Stomach (tissue), 8 donors: ENCODE measurements at regions not wholly inside any gene's neighbourhood (a gene's known extent, or its start where the extent isn't known, plus 50 kb on each side); places are given as distances from the start of the nearest gene placed in this dataset.

ENCODE experiments used
- DNase-seq, 2 donors: peaks; one replicate each; pipeline versions ENCODE4 v3.0.0 to v3.0.0-alpha.2; 2013 to 2019
- H3K27ac ChIP-seq, 5 donors: fragments of 200-600 bp in 4 of 5; sonication (generic) in 4 of 5; one replicate each; pipeline ENCODE4 v1.5.1; 2013 to 2019; ENCODE audit warnings: mild to moderate bottlenecking in 1 of 5, moderate library complexity in 1 of 5
- H3K27me3 ChIP-seq, 3 donors: fragments of 200-600 bp; sonication (generic); one replicate each; pipeline ENCODE4 v1.5.1; 2017 to 2019; ENCODE audit warnings: mixed run types in 1 of 3
- H3K36me3 ChIP-seq, 4 donors: fragments of 200-600 bp; sonication (generic); 1 replicate in 3 of 4; 2 replicates in 1 of 4; pipeline ENCODE4 v1.5.1; 2016 to 2019
- H3K4me1 ChIP-seq, 4 donors: fragments of 200-600 bp; sonication (generic); one replicate each; pipeline ENCODE4 v1.5.1; 2016 to 2019
- H3K4me3 ChIP-seq, 4 donors: fragments of 200-600 bp; sonication (generic) in 3 of 4; one replicate each; pipeline ENCODE4 v1.5.1; 2016 to 2019; ENCODE audit warnings: mild to moderate bottlenecking in 1 of 4
- H3K9me3 ChIP-seq, 4 donors: fragments of 200-600 bp; sonication (generic); one replicate each; pipeline ENCODE4 v1.5.1; 2016 to 2019
- CTCF ChIP-seq, 7 experiments: fragments of 450-650 bp in 4 of 7; fragments of 200-600 bp in 3 of 7; sonication (generic) in 3 of 7; IDR thresholded peaks; one replicate each; pipeline ENCODE4 v1.5.1; 2016 to 2019; ENCODE audit warnings: antibody characterized with exemption in 7 of 7, control low read depth in 2 of 7, mild to moderate bottlenecking in 1 of 7
- EP300 ChIP-seq: sonication (generic); formaldehyde crosslinking; IDR thresholded peaks from one replicate; pipeline ENCODE4 v1.6.1; 2017; ENCODE audit warnings: antibody characterized with exemption
- POLR2A ChIP-seq, 4 donors: fragments of 450-650 bp; IDR thresholded peaks; one replicate each; pipeline ENCODE4 v1.6.1; 2016; ENCODE audit warnings: antibody characterized with exemption in 4 of 4, control low read depth in 2 of 4, mild to moderate bottlenecking in 1 of 4, moderate library complexity in 1 of 4
- POLR2AphosphoS5 ChIP-seq, 3 donors: sonication (generic); formaldehyde crosslinking; IDR thresholded peaks; one replicate each; pipeline ENCODE4 v1.6.1; 2016; ENCODE audit warnings: antibody characterized with exemption in 3 of 3
- WGBS, 5 donors: extraction: QIAGEN DNeasy Blood & Tissue Kit in 3 of 5; methylation state at CpG; one replicate each; pipeline versions ENCODE4 v1.1.5 to v1.1.7; 2013 to 2018; 5-methylcytosine and 5-hydroxymethylcytosine counted together
- intact Hi-C: fragments of 100-400 bp; cut with DNase I; formaldehyde crosslinking; loops from one replicate; pipeline ENCODE4 v1.15.1; 2023; ENCODE audit warnings: low total_unique reads
- donor health status: healthy with polysubstance abuse.
- donor health status: Bipolar disorder and iron deficiency.
- donor health status: healthy.

- Histone ChIP-seq H3K9me3 (peaks cover 6 to 51% (median 44%) of the 10 kb centered on the region in 4 donors), H3K4me1 (no peaks in the 10 kb centered on the region), H3K27ac (no peak overlapping the region), H3K36me3 (no peaks in the 10 kb centered on the region), H3K4me3 (no peak overlapping the region), H3K27me3 (no peaks in the 10 kb centered on the region)
- no peak for DNase-seq
- TF ChIP-seq EP300 (no peak), POLR2AphosphoS5 (IDR thresholded peaks at IDR 0.05) (no peak), POLR2A (IDR thresholded peaks at IDR 0.05) (no peak), CTCF (IDR thresholded peaks at IDR 0.05) (no peak)
- 85 to 90% (median 86%) methylated on average over 5 of the region's 5 CpGs for WGBS, 5 donors
- intact Hi-C loops: no loop called here
These were observed 974.2 kb upstream of the CDH9 start for GRCh38 chr5:28012538-28012937.

- H3K9me3 ChIP-seq: peaks cover 6 to 40% (median 30%) of the 10 kb centered on the region in 4 donors
- H3K4me3 ChIP-seq: no peak overlapping the region
- H3K36me3 ChIP-seq: no peaks in the 10 kb centered on the region
- H3K27ac ChIP-seq: no peak overlapping the region
- no peaks in the 10 kb centered on the region for H3K4me1 ChIP-seq
- no peaks in the 10 kb centered on the region for H3K27me3 ChIP-seq
- DNase-seq: no peak
- WGBS, 5 donors: 53 to 61% (median 58%) methylated on average over 2 of the region's 2 CpGs
- intact Hi-C loops: no loop called here
- TF ChIP-seq CTCF (IDR thresholded peaks at IDR 0.05) (no peak), POLR2A (IDR thresholded peaks at IDR 0.05) (no peak), POLR2AphosphoS5 (IDR thresholded peaks at IDR 0.05) (no peak)
These were observed 971.2 kb upstream of the CDH9 start for GRCh38 chr5:28009576-28009975.

- no peak for DNase-seq
- intact Hi-C loops: no loop called here
- Histone ChIP-seq H3K27me3 (no peaks in the 10 kb centered on the region), H3K9me3 (peaks cover 0 to 5% (median under 1%) of the 10 kb centered on the region in 4 donors), H3K36me3 (no peaks in the 10 kb centered on the region), H3K27ac (no peak overlapping the region), H3K4me3 (no peak overlapping the region), H3K4me1 (no peaks in the 10 kb centered on the region)
- 0 to 75% (median 0%) methylated on average over 1 of the region's 1 CpG for WGBS, 5 donors
- TF ChIP-seq POLR2AphosphoS5 (IDR thresholded peaks at IDR 0.05): no peak
- TF ChIP-seq POLR2A (IDR thresholded peaks at IDR 0.05): no peak
- TF ChIP-seq EP300: no peak
- no peak for TF ChIP-seq CTCF (IDR thresholded peaks at IDR 0.05)
These were observed 958.3 kb upstream of the CDH9 start for GRCh38 chr5:27996665-27997064.

- no peak for TF ChIP-seq POLR2AphosphoS5 (IDR thresholded peaks at IDR 0.05)
- H3K27me3 ChIP-seq: no peaks in the 10 kb centered on the region
- no peaks in the 10 kb centered on the region for H3K9me3 ChIP-seq
- H3K4me1 ChIP-seq: no peaks in the 10 kb centered on the region
- DNase-seq: no peak
- no peak overlapping the region for H3K4me3 ChIP-seq
- WGBS, 5 donors: 76 to 85% (median 82%) methylated on average over 5 of the region's 5 CpGs
- intact Hi-C loops: no loop called here
- H3K27ac ChIP-seq: no peak overlapping the region
- H3K36me3 ChIP-seq: no peaks in the 10 kb centered on the region
These were observed 957.5 kb upstream of the CDH9 start for GRCh38 chr5:27995867-27996266.

GRCh38 chr5:27978322-27978721, 939.9 kb upstream of the CDH9 start:
- Histone ChIP-seq H3K4me1 (no peaks in the 10 kb centered on the region), H3K27ac (no peak overlapping the region), H3K27me3 (no peaks in the 10 kb centered on the region), H3K36me3 (no peaks in the 10 kb centered on the region), H3K4me3 (no peak overlapping the region), H3K9me3 (peaks cover 0 to 5% (median 0%) of the 10 kb centered on the region in 4 donors)
- no peak for DNase-seq
- intact Hi-C loops: no loop called here
- TF ChIP-seq POLR2AphosphoS5 (IDR thresholded peaks at IDR 0.05) (no peak), EP300 (no peak), POLR2A (IDR thresholded peaks at IDR 0.05) (no peak), CTCF (IDR thresholded peaks at IDR 0.05) (no peak)
